ENCODE measurements at regions not wholly inside any gene's neighbourhood (a gene's known extent, or its start where the extent isn't known, plus 50 kb on each side); places are given as distances from the start of the nearest gene placed in this dataset.

- no peak for TF ChIP-seq POLR2A (IDR thresholded peaks at IDR 0.05)
- no peak for TF ChIP-seq CTCF (IDR thresholded peaks at IDR 0.05)
- TF ChIP-seq POLR2AphosphoS5 (IDR thresholded peaks at IDR 0.05) = no peak
Observed at GRCh38 chr13:78806457-78806856, 147.5 kb upstream of the OBI1 start.

Measured in prostate gland (tissue), 2 donors.